Kidney (tissue), 13 donors: ENCODE measurements at regions not wholly inside any gene's neighbourhood (a gene's known extent, or its start where the extent isn't known, plus 50 kb on each side); places are given as distances from the start of the nearest gene placed in this dataset.

Experiments used
- DNase-seq, 5 donors: peaks; one replicate each; pipeline ENCODE4 v3.0.0-alpha.2; 2013 to 2020
- FAIRE-seq: peaks from 2 replicates; lab custom pipeline; 2012; peaks lifted over from hg19 to GRCh38; lab: Jason Lieb, UNC
- H3K27ac ChIP-seq, 2 donors: one replicate each; pipeline ENCODE4 v1.7.0; 2013; ENCODE audit warnings: low read depth in 2 of 2, low read length in 2 of 2, inconsistent platforms in 1 of 2
- H3K27me3 ChIP-seq: one replicate; pipeline ENCODE4 v1.7.1; 2013; ENCODE audit warnings: low read length, inconsistent platforms; ENCODE audit not compliant: control insufficient read depth, insufficient read depth
- H3K36me3 ChIP-seq, 3 donors: one replicate each; pipeline versions ENCODE4 v1.7.0 to v1.7.1; 2013; ENCODE audit warnings: low read length in 3 of 3, control low read depth in 1 of 3, inconsistent platforms in 1 of 3; ENCODE audit not compliant: insufficient read depth in 3 of 3, control insufficient read depth in 2 of 3
- H3K4me1 ChIP-seq, 3 donors: one replicate each; pipeline versions ENCODE4 v1.7.0 to v1.7.1; 2013; ENCODE audit warnings: low read length in 3 of 3, inconsistent platforms in 1 of 3, low read depth in 1 of 3; ENCODE audit not compliant: control insufficient read depth in 2 of 3, insufficient read depth in 2 of 3
- H3K4me3 ChIP-seq, 3 donors: one replicate each; pipeline versions ENCODE4 v1.7.0 to v1.8.1; 2013; ENCODE audit warnings: low read length in 3 of 3, control low read depth in 1 of 3, inconsistent platforms in 1 of 3
- H3K9ac ChIP-seq, 3 donors: one replicate each; pipeline versions ENCODE4 v1.7.0 to v1.7.1; 2013; ENCODE audit warnings: low read length in 3 of 3, control low read depth in 1 of 3, inconsistent platforms in 1 of 3
- H3K9me3 ChIP-seq, 3 donors: one replicate each; pipeline versions ENCODE4 v1.7.0 to v1.7.1; 2013; ENCODE audit warnings: low read length in 3 of 3, control low read depth in 1 of 3, inconsistent platforms in 1 of 3; ENCODE audit not compliant: control insufficient read depth in 2 of 3, insufficient read depth in 1 of 3
- intact Hi-C: fragments of 100-400 bp; cut with DNase I; formaldehyde crosslinking; loops from one replicate; pipeline ENCODE4 v1.11.1; 2022
- TF ChIP-seq, protein P1 (sequence below): IDR thresholded peaks from 3 replicates; pipeline ENCODE4 v1.5.1; 2012; ENCODE audit warnings: mild to moderate bottlenecking, moderate library complexity, borderline replicate concordance; ENCODE audit not compliant: insufficient read depth; ENCODE audit errors: extremely low read depth
- donor health status: control.
- donor health status: control.
- donor health status: control.
- donor health status: control.
- donor health status: control.
- donor health status: DM: yes; HTN: yes; CAD: no.
- donor health status: Normal renal cell carcinoma (clear cell type).

DNA sequence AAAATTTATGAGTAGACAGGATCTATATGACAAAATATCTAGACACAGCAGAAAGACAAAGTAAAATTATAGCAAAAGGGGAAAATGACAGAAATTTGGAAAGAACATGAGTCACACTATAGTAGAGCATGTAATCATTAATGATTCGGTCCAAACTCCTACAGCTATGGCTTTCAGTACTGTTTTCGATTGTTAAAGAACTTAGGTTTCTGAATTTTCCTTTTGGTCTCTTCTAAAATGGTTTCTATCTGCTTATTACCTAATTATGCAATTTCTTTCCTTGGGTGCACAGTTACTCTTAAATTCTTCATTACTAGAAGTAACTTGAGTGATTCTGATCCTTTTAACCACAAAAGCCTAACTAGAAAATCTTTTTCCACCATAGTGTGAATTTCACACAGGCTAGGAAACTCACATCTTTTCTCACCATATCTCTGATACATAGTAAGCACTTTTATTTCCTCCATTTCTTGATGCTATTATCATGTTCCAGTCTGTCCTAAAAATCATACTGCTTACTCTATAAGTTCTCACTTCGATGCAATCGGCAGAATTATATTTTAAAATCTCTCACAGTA, 1101.4 kb downstream of the PCDH9 start:
- no peaks in the 10 kb centered on the region for H3K4me1 ChIP-seq
- FAIRE-seq (no peak), DNase-seq (no peak)
- TF ChIP-seq, protein P1, sequence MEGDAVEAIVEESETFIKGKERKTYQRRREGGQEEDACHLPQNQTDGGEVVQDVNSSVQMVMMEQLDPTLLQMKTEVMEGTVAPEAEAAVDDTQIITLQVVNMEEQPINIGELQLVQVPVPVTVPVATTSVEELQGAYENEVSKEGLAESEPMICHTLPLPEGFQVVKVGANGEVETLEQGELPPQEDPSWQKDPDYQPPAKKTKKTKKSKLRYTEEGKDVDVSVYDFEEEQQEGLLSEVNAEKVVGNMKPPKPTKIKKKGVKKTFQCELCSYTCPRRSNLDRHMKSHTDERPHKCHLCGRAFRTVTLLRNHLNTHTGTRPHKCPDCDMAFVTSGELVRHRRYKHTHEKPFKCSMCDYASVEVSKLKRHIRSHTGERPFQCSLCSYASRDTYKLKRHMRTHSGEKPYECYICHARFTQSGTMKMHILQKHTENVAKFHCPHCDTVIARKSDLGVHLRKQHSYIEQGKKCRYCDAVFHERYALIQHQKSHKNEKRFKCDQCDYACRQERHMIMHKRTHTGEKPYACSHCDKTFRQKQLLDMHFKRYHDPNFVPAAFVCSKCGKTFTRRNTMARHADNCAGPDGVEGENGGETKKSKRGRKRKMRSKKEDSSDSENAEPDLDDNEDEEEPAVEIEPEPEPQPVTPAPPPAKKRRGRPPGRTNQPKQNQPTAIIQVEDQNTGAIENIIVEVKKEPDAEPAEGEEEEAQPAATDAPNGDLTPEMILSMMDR, result no peak
- no peak overlapping the region for H3K9ac ChIP-seq
- H3K4me3 ChIP-seq, result no peak overlapping the region
- no peaks in the 10 kb centered on the region for H3K36me3 ChIP-seq
- no peaks in the 10 kb centered on the region for H3K9me3 ChIP-seq
- intact Hi-C loops, result no loop called here
- no peak overlapping the region for H3K27ac ChIP-seq
- H3K27me3 ChIP-seq, result no peaks in the 10 kb centered on the region

DNA sequence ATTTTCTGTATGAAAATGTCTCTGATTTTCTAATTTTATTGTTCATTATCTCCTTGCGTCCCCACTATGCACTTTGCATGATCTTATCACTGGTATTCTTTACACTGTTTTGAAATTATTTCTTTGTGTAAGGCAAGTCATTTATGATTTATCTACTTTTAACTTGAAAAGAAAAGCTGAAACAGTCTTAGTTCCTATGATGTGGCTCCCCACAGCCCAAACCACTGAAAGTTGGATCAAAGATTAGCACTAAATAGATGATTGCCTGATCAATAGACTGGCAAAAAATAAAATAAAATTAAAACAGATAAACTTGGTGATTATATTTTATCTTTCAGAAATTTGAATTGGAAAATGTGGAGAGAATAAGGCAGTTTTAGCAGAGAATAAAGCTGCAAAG, 1101.9 kb downstream of the PCDH9 start:
- TF ChIP-seq, protein P1, result no peak
- no peak for FAIRE-seq
- H3K27me3 ChIP-seq, result no peaks in the 10 kb centered on the region
- no peaks in the 10 kb centered on the region for H3K4me1 ChIP-seq
- H3K4me3 ChIP-seq, result no peak overlapping the region
- no peak overlapping the region for H3K9ac ChIP-seq
- intact Hi-C loops, result no loop called here
- H3K9me3 ChIP-seq, result no peaks in the 10 kb centered on the region
- H3K27ac ChIP-seq, result no peak overlapping the region
- DNase-seq, result no peak
- H3K36me3 ChIP-seq, result no peaks in the 10 kb centered on the region

DNA sequence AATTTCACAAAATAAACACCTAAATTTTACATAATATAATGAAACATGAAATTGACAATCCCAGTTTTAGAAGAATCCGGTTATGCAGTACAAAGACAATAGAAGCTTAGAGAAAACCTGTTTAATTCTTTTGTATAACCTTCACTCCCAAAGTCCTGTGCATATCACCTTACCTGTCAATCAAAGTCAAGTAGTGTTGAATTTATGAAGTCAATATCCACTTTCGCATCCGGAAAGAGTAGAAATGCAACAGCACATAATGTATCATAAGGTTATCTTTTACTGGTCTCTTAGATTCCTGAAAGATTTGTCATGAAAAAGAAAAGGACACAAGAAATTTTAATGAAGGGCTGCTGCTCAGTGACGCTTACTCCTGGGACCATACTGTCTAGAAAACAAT, 1112.6 kb downstream of the PCDH9 start:
- DNase-seq (no peak), FAIRE-seq (no peak)
- Histone ChIP-seq H3K9ac (no peak overlapping the region), H3K27ac (no peak overlapping the region), H3K27me3 (no peaks in the 10 kb centered on the region), H3K9me3 (no peaks in the 10 kb centered on the region), H3K36me3 (no peaks in the 10 kb centered on the region), H3K4me3 (no peak overlapping the region), H3K4me1 (no peaks in the 10 kb centered on the region)
- TF ChIP-seq, protein P1, result no peak
- intact Hi-C loops, result no loop called here
